ENCODE measurements at regions not wholly inside any gene's neighbourhood (a gene's known extent, or its start where the extent isn't known, plus 50 kb on each side); places are given as distances from the start of the nearest gene placed in this dataset.
A peak's percentile ranks its signal among the peaks of the same experiment; 100 is the strongest.

GRCh38 chr2:216808805-216809425 is 50.9 kb downstream of the TNP1 start:
- WGBS (ENCODE audit: missing lambda C conversion rate): 69% methylated on average over 13 of the region's 13 CpGs
- no peaks in the 10 kb centered on the region for H3K4me1 ChIP-seq
- POLR2A ChIA-PET: no interaction called here
- H3K9me3 ChIP-seq: no peaks in the 10 kb centered on the region
- H3K4me3 ChIP-seq: no peak overlapping the region
- FAIRE-seq (no peak), ATAC-seq (no peak), DNase-seq (ENCODE audit: low read depth in 1 of 2, low spot score in 1 of 2) (no peak)
- no peak overlapping the region for H3K27ac ChIP-seq
- TF ChIP-seq CEBPB (IDR thresholded peaks at IDR 0.05) (no peak), HDAC2 (IDR thresholded peaks at IDR 0.05) (no peak)
- CTCF ChIA-PET: no interaction called here
- no peak overlapping the region for H3K4me2 ChIP-seq

DNA sequence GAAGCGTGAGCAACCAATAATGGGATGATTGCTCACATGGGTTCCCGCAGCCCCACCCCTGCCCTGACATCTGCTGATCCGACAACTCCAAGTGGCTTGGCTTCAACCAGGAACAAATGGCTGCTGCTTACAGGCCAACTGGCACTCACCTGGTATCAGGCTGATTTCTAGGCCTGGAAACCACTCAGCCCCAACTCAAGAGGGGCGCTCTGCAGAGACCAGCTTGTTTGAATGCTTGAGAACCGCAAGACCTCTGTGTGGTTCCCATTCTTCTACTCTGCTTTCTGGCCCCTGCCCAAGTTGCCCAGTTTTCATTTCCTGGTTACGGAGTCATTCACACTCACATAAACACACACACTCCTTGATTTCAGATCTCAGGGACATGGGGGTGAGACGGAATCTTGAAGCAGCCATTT is 52.0 kb downstream of the TNP1 start:
- H3K4me3 ChIP-seq: no peak overlapping the region
- no peak overlapping the region for H3K27ac ChIP-seq
- POLR2A ChIA-PET: no interaction called here
- CTCF ChIA-PET: no interaction called here
- FAIRE-seq (no peak), DNase-seq (ENCODE audit: low read depth in 1 of 2, low spot score in 1 of 2) (no peak), ATAC-seq (no peak)
- 68% methylated on average over 5 of the region's 7 CpGs for WGBS (ENCODE audit: missing lambda C conversion rate)
- H3K4me1 ChIP-seq: no peaks in the 10 kb centered on the region
- no peaks in the 10 kb centered on the region for H3K9me3 ChIP-seq
- TF ChIP-seq, protein P1, sequence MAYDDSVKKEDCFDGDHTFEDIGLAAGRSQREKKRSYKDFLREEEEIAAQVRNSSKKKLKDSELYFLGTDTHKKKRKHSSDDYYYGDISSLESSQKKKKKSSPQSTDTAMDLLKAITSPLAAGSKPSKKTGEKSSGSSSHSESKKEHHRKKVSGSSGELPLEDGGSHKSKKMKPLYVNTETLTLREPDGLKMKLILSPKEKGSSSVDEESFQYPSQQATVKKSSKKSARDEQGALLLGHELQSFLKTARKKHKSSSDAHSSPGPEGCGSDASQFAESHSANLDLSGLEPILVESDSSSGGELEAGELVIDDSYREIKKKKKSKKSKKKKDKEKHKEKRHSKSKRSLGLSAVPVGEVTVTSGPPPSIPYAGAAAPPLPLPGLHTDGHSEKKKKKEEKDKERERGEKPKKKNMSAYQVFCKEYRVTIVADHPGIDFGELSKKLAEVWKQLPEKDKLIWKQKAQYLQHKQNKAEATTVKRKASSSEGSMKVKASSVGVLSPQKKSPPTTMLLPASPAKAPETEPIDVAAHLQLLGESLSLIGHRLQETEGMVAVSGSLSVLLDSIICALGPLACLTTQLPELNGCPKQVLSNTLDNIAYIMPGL (CRISPR knock-in tag; IDR thresholded peaks at IDR 0.05; ENCODE audit: borderline replicate concordance): no peak
- TF ChIP-seq HDAC2 (IDR thresholded peaks at IDR 0.05) (no peak), RCOR1 (IDR thresholded peaks at IDR 0.05; ENCODE audit: low read depth, low read length) (no peak), HES2 (IDR thresholded peaks at IDR 0.05) (no peak)
- TF ChIP-seq, protein P2, sequence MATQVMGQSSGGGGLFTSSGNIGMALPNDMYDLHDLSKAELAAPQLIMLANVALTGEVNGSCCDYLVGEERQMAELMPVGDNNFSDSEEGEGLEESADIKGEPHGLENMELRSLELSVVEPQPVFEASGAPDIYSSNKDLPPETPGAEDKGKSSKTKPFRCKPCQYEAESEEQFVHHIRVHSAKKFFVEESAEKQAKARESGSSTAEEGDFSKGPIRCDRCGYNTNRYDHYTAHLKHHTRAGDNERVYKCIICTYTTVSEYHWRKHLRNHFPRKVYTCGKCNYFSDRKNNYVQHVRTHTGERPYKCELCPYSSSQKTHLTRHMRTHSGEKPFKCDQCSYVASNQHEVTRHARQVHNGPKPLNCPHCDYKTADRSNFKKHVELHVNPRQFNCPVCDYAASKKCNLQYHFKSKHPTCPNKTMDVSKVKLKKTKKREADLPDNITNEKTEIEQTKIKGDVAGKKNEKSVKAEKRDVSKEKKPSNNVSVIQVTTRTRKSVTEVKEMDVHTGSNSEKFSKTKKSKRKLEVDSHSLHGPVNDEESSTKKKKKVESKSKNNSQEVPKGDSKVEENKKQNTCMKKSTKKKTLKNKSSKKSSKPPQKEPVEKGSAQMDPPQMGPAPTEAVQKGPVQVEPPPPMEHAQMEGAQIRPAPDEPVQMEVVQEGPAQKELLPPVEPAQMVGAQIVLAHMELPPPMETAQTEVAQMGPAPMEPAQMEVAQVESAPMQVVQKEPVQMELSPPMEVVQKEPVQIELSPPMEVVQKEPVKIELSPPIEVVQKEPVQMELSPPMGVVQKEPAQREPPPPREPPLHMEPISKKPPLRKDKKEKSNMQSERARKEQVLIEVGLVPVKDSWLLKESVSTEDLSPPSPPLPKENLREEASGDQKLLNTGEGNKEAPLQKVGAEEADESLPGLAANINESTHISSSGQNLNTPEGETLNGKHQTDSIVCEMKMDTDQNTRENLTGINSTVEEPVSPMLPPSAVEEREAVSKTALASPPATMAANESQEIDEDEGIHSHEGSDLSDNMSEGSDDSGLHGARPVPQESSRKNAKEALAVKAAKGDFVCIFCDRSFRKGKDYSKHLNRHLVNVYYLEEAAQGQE (IDR thresholded peaks at IDR 0.05): no peak
- no peak overlapping the region for H3K4me2 ChIP-seq

- TF ChIP-seq, protein P3, sequence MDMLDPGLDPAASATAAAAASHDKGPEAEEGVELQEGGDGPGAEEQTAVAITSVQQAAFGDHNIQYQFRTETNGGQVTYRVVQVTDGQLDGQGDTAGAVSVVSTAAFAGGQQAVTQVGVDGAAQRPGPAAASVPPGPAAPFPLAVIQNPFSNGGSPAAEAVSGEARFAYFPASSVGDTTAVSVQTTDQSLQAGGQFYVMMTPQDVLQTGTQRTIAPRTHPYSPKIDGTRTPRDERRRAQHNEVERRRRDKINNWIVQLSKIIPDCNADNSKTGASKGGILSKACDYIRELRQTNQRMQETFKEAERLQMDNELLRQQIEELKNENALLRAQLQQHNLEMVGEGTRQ (IDR thresholded peaks at IDR 0.05): no peak
- TF ChIP-seq MAFK (IDR thresholded peaks at IDR 0.05; ENCODE audit: partially characterized antibody): peak; percentile 25
- no peaks in the 10 kb centered on the region for H3K4me1 ChIP-seq
- CTCF ChIA-PET: no interaction called here
- no peak for ATAC-seq
- DNase-seq (ENCODE audit: low read depth in 1 of 2, low spot score in 1 of 2): no peak
- no peak overlapping the region for H3K4me3 ChIP-seq
- no peaks in the 10 kb centered on the region for H3K9me3 ChIP-seq
- no peak for FAIRE-seq
- no peak overlapping the region for H3K4me2 ChIP-seq
- POLR2A ChIA-PET: no interaction called here
- no peak overlapping the region for H3K27ac ChIP-seq
- whole genome bisulfite sequencing (ENCODE audit: missing lambda C conversion rate): 53% methylated on average over 10 of the region's 10 CpGs
These were observed 55.2 kb downstream of the TNP1 start for GRCh38 chr2:216804357-216805350.

GRCh38 chr2:216803791-216804190 is 56.1 kb downstream of the TNP1 start:
- ChIA-PET CTCF (no interaction called here), POLR2A (no interaction called here)
- no peak overlapping the region for H3K4me2 ChIP-seq
- H3K27ac ChIP-seq: no peak overlapping the region
- FAIRE-seq: no peak
- 52% methylated on average over 13 of the region's 13 CpGs for WGBS (ENCODE audit: missing lambda C conversion rate)
- DNase-seq (ENCODE audit: low read depth in 1 of 2, low spot score in 1 of 2): no peak
- ATAC-seq: no peak
- H3K9me3 ChIP-seq: no peaks in the 10 kb centered on the region
- no peak overlapping the region for H3K4me3 ChIP-seq
- no peaks in the 10 kb centered on the region for H3K4me1 ChIP-seq
- no peak for TF ChIP-seq ATOH8 (CRISPR knock-in tag; IDR thresholded peaks at IDR 0.05; ENCODE audit: low read depth)
- TF ChIP-seq ZSCAN20 (CRISPR knock-in tag; IDR thresholded peaks at IDR 0.05): no peak
- TF ChIP-seq HES2 (IDR thresholded peaks at IDR 0.05): no peak
- TF ChIP-seq BHLHE40 (IDR thresholded peaks at IDR 0.05; ENCODE audit: low read depth, low read length): no peak
- TF ChIP-seq NFE2L2 (conservative IDR thresholded peaks at IDR 0.05; ENCODE audit: low read length): no peak
- no peak for TF ChIP-seq EHF (CRISPR knock-in tag; IDR thresholded peaks at IDR 0.05)
- no peak for TF ChIP-seq SMC3 (IDR thresholded peaks at IDR 0.05)
- no peak for TF ChIP-seq NR3C1 (IDR thresholded peaks at IDR 0.05)
- TF ChIP-seq KDM1A (IDR thresholded peaks at IDR 0.05; ENCODE audit: low read depth): no peak
- TF ChIP-seq FOSL2 (IDR thresholded peaks at IDR 0.05): no peak
- no peak for TF ChIP-seq FOSL2 (CRISPR knock-in tag; IDR thresholded peaks at IDR 0.05)
- no peak for TF ChIP-seq FOSB (CRISPR knock-in tag; IDR thresholded peaks at IDR 0.05)
- no peak for TF ChIP-seq EP300 (IDR thresholded peaks at IDR 0.05)
- TF ChIP-seq ZNF302 (CRISPR knock-in tag; IDR thresholded peaks at IDR 0.05): no peak
- no peak for TF ChIP-seq ZC3H11A (IDR thresholded peaks at IDR 0.05)
